ENCODE measurements at regions not wholly inside any gene's neighbourhood (a gene's known extent, or its start where the extent isn't known, plus 50 kb on each side); places are given as distances from the start of the nearest gene placed in this dataset.

DNA sequence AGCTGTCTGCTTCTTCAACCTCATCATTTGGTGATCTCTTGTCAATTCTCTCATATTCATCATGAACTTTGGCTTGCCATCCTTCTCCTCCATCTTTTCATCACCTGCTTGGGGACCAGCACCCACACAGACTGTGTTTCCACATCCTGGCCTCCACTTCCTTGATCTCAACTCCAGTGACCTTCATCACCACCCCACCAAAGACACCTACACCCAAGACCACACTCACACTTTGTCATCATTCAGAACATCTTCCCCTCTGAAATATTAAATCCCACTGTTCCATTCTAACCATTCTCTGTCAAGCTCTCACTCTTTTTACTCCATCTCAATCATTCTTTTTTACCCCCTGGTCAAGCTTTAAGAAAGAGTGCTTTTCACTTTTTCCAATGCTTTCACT, 115.5 kb upstream of the VAV3 start:
- no peaks in the 10 kb centered on the region for H3K27me3 ChIP-seq (ENCODE audit: control insufficient read depth in 1 of 2, insufficient read depth in 2 of 2, low read length in 2 of 2)
- DNase-seq (ENCODE audit: low spot score) (no peak), FAIRE-seq (no peak), ATAC-seq (no peak)
- BruUV-seq (replicated peaks) = no TSS peak
- no peaks in the 10 kb centered on the region for H3K36me3 ChIP-seq (replicated peaks in 1 of 2; ENCODE audit: control insufficient read depth in 1 of 2, insufficient read depth in 2 of 2, low read length in 2 of 2)
- TF ChIP-seq ARNTL (CRISPR knock-in tag; IDR thresholded peaks at IDR 0.05) = no peak
- TF ChIP-seq AGO2 (optimal IDR thresholded peaks at IDR 0.05; ENCODE audit: low read depth, low read length) = no peak
- TF ChIP-seq IKZF4 (CRISPR knock-in tag; IDR thresholded peaks at IDR 0.05; ENCODE audit: borderline replicate concordance, low read depth, not compliant biosample characterization) = no peak
- no peak for TF ChIP-seq ZKSCAN1 (IDR thresholded peaks at IDR 0.05; ENCODE audit: low read length)
- TF ChIP-seq, protein P1, sequence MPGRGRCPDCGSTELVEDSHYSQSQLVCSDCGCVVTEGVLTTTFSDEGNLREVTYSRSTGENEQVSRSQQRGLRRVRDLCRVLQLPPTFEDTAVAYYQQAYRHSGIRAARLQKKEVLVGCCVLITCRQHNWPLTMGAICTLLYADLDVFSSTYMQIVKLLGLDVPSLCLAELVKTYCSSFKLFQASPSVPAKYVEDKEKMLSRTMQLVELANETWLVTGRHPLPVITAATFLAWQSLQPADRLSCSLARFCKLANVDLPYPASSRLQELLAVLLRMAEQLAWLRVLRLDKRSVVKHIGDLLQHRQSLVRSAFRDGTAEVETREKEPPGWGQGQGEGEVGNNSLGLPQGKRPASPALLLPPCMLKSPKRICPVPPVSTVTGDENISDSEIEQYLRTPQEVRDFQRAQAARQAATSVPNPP (CRISPR knock-in tag; IDR thresholded peaks at IDR 0.05) = no peak
- no peak for TF ChIP-seq AGO1 (IDR thresholded peaks at IDR 0.05; ENCODE audit: low read depth, low read length, poor library complexity, severe bottlenecking)
- no peak for TF ChIP-seq GLI4 (CRISPR knock-in tag; IDR thresholded peaks at IDR 0.05; ENCODE audit: borderline replicate concordance)
- TF ChIP-seq ZNF614 (CRISPR knock-in tag; IDR thresholded peaks at IDR 0.05; ENCODE audit: borderline replicate concordance) = no peak
- TF ChIP-seq, protein P2, sequence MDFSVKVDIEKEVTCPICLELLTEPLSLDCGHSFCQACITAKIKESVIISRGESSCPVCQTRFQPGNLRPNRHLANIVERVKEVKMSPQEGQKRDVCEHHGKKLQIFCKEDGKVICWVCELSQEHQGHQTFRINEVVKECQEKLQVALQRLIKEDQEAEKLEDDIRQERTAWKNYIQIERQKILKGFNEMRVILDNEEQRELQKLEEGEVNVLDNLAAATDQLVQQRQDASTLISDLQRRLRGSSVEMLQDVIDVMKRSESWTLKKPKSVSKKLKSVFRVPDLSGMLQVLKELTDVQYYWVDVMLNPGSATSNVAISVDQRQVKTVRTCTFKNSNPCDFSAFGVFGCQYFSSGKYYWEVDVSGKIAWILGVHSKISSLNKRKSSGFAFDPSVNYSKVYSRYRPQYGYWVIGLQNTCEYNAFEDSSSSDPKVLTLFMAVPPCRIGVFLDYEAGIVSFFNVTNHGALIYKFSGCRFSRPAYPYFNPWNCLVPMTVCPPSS (IDR thresholded peaks at IDR 0.05) = no peak
- no peak for TF ChIP-seq SMAD1 (CRISPR knock-in tag; IDR thresholded peaks at IDR 0.05; ENCODE audit: borderline replicate concordance, low read depth)
- TF ChIP-seq, protein P3, sequence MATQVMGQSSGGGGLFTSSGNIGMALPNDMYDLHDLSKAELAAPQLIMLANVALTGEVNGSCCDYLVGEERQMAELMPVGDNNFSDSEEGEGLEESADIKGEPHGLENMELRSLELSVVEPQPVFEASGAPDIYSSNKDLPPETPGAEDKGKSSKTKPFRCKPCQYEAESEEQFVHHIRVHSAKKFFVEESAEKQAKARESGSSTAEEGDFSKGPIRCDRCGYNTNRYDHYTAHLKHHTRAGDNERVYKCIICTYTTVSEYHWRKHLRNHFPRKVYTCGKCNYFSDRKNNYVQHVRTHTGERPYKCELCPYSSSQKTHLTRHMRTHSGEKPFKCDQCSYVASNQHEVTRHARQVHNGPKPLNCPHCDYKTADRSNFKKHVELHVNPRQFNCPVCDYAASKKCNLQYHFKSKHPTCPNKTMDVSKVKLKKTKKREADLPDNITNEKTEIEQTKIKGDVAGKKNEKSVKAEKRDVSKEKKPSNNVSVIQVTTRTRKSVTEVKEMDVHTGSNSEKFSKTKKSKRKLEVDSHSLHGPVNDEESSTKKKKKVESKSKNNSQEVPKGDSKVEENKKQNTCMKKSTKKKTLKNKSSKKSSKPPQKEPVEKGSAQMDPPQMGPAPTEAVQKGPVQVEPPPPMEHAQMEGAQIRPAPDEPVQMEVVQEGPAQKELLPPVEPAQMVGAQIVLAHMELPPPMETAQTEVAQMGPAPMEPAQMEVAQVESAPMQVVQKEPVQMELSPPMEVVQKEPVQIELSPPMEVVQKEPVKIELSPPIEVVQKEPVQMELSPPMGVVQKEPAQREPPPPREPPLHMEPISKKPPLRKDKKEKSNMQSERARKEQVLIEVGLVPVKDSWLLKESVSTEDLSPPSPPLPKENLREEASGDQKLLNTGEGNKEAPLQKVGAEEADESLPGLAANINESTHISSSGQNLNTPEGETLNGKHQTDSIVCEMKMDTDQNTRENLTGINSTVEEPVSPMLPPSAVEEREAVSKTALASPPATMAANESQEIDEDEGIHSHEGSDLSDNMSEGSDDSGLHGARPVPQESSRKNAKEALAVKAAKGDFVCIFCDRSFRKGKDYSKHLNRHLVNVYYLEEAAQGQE (IDR thresholded peaks at IDR 0.05; ENCODE audit: borderline replicate concordance in 1 of 2, low read depth in 1 of 2, low read length in 2 of 2) = no peak
- TF ChIP-seq, protein P4, sequence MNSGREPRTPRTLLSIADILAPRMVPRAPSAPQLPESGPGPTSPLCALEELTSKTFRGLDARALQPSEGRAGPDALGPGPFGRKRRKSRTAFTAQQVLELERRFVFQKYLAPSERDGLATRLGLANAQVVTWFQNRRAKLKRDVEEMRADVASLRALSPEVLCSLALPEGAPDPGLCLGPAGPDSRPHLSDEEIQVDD (CRISPR knock-in tag; IDR thresholded peaks at IDR 0.05; ENCODE audit: borderline replicate concordance) = no peak
- TF ChIP-seq SMYD3 (CRISPR knock-in tag; IDR thresholded peaks at IDR 0.05) = no peak
- TF ChIP-seq ZFP90 (CRISPR knock-in tag; IDR thresholded peaks at IDR 0.05; ENCODE audit: borderline replicate concordance) = no peak
- TF ChIP-seq SRSF9 (IDR thresholded peaks at IDR 0.05; ENCODE audit: borderline replicate concordance, insufficient read depth, low read depth, low read length, poor library complexity, severe bottlenecking) = no peak
- no peak for TF ChIP-seq ZNF841 (CRISPR knock-in tag; IDR thresholded peaks at IDR 0.05; ENCODE audit: borderline replicate concordance)
- TF ChIP-seq, protein P5, sequence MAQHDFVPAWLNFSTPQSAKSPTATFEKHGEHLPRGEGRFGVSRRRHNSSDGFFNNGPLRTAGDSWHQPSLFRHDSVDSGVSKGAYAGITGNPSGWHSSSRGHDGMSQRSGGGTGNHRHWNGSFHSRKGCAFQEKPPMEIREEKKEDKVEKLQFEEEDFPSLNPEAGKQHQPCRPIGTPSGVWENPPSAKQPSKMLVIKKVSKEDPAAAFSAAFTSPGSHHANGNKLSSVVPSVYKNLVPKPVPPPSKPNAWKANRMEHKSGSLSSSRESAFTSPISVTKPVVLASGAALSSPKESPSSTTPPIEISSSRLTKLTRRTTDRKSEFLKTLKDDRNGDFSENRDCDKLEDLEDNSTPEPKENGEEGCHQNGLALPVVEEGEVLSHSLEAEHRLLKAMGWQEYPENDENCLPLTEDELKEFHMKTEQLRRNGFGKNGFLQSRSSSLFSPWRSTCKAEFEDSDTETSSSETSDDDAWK (CRISPR knock-in tag; IDR thresholded peaks at IDR 0.05) = no peak
- no peak overlapping the region for H3K27ac ChIP-seq (ENCODE audit: extremely low read length, insufficient read depth, low read length)
- no peaks in the 10 kb centered on the region for H4K20me1 ChIP-seq (ENCODE audit: insufficient read depth, low read length)
- in situ Hi-C loops (cut with HindIII; ENCODE audit: extremely low pct_ligation_motif_present, low pct_unique_long_range_greater_than_20kb) (no loop called here), intact Hi-C loops (cut with micrococcal nuclease; ENCODE audit: unreplicated experiment) (no loop called here)
- no peak overlapping the region for H2AFZ ChIP-seq (ENCODE audit: low read length)
- POLR2A ChIA-PET = no interaction called here
- no peaks in the 10 kb centered on the region for H3K9me3 ChIP-seq (ENCODE audit: low read length)
- no peaks in the 10 kb centered on the region for H3K4me1 ChIP-seq (ENCODE audit: insufficient read depth, low read length)
- H3K79me2 ChIP-seq (ENCODE audit: insufficient read depth, low read length) = no peaks in the 10 kb centered on the region
- no peak overlapping the region for H3K4me3 ChIP-seq (replicated peaks in 1 of 3; ENCODE audit: insufficient read depth in 1 of 3, low read depth in 2 of 3, low read length in 3 of 3)
- CTCF ChIA-PET (ENCODE audit: low intra/inter-chr PET ratio, low total read pairs) = no interaction called here
- no peak overlapping the region for H3K4me2 ChIP-seq (ENCODE audit: low read depth, low read length)
- H3K9ac ChIP-seq (ENCODE audit: insufficient read depth, low read depth, low read length) = no peak overlapping the region

All from HepG2 (cell line).